ENCODE measurements at regions not wholly inside any gene's neighbourhood (a gene's known extent, or its start where the extent isn't known, plus 50 kb on each side); places are given as distances from the start of the nearest gene placed in this dataset.

GRCh38 chr10:85542936-85543730 lies 823.5 kb downstream of the GRID1 start:
- TF ChIP-seq, protein P1, sequence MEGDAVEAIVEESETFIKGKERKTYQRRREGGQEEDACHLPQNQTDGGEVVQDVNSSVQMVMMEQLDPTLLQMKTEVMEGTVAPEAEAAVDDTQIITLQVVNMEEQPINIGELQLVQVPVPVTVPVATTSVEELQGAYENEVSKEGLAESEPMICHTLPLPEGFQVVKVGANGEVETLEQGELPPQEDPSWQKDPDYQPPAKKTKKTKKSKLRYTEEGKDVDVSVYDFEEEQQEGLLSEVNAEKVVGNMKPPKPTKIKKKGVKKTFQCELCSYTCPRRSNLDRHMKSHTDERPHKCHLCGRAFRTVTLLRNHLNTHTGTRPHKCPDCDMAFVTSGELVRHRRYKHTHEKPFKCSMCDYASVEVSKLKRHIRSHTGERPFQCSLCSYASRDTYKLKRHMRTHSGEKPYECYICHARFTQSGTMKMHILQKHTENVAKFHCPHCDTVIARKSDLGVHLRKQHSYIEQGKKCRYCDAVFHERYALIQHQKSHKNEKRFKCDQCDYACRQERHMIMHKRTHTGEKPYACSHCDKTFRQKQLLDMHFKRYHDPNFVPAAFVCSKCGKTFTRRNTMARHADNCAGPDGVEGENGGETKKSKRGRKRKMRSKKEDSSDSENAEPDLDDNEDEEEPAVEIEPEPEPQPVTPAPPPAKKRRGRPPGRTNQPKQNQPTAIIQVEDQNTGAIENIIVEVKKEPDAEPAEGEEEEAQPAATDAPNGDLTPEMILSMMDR (IDR thresholded peaks at IDR 0.05): no peak
- no peak for TF ChIP-seq POLR2A (IDR thresholded peaks at IDR 0.05)
